NCI-H1105 treated with DMSO at 0.1 percent for 48 hours (cell line): ENCODE measurements at regions not wholly inside any gene's neighbourhood (a gene's known extent, or its start where the extent isn't known, plus 50 kb on each side); places are given as distances from the start of the nearest gene placed in this dataset.
"Not testable (repeated sequence)": the region's sequence is repeated elsewhere in the genome, so short reads cannot be mapped to it uniquely, and the experiment has no call there.

Source experiments
- DNase-seq: peaks from one replicate; lab custom pipeline; 2025; lab: John Stamatoyannopoulos, UW

GRCh38 chr2:3899536-3900155 lies 196.3 kb downstream of the DCDC2C start:
- DNase-seq = no peak

GRCh38 chr2:3902131-3902530 lies 198.8 kb downstream of the DCDC2C start:
- DNase-seq = no peak

- no peak for DNase-seq
These were observed 200.7 kb downstream of the DCDC2C start for GRCh38 chr2:3904061-3904460.

DNA sequence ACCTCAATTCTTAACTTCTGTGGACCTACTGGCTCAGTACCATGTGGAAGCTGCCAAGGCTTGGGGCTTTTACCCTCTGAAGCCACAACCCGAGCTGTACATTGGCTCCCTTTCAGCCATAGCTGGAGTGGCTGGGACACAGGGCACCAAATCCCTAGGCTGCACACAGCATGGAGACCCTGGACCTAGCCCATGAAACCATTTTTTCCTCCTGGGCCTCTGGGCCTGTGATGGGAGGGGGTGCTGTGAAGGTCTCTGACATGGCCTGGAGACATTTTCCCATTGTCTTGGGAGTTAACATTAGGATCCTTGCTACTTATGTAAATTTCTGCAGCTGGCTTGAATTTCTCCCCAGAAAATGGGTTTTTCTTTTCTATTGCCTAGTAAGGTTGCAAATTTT lies 205.1 kb downstream of the DCDC2C start:
- not testable (repeated sequence) for DNase-seq

DNA sequence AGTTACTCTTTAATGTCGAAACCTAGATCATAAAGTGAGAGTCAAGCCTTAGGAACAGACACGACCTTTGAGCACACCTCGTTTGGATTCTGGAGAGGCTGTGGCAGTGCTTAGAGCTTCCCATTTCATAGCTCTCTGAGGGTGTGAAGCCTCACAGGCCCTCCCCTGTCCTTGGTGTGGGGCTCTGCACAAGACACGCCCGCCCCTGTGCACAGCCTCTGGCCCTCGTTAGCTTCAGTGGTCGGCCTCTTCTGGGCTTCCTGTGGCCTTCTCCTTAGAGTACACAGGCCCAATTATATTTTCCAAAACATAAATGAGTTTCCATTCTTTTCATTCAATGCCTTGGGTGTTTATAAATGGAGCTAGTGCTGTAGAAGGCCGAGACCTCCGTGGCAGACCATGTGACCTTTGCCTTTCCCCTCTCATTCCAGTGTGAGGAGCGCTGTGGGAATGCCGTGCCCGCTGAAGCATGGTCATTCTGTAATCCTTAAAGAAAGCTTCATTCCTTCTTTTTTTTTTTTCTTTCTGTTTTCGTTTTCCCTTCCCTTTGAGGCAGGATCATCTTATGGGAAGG lies 208.6 kb downstream of the DCDC2C start:
- no peak for DNase-seq

GRCh38 chr2:3913166-3913565 lies 209.8 kb downstream of the DCDC2C start:
- no peak for DNase-seq

- DNase-seq = no peak
These were observed 210.9 kb downstream of the DCDC2C start for GRCh38 chr2:3914241-3914640.

- no peak for DNase-seq
These were observed 223.7 kb downstream of the DCDC2C start for GRCh38 chr2:3927031-3927430.

DNA sequence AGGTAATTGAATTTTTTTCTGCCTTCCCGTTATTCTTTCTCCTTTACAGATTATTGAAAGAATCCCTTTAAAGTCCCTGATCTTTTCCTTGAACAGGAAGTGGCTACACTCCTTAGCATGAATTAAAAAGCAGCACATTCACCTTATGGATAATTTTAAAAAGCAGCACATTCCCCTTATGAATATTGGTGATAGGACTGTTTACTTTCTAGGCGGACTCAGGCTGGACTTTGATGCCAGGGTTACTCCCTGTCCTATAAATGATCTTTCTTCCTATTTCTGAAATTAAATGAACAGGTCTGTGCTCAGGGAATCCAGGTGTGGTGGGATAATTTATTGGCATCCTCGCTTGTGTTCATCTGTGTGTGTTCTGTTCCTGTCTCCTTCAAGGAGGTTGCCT lies 226.0 kb downstream of the DCDC2C start:
- no peak for DNase-seq

- no peak for DNase-seq
These were observed 226.9 kb downstream of the DCDC2C start for GRCh38 chr2:3930246-3930645.

DNA sequence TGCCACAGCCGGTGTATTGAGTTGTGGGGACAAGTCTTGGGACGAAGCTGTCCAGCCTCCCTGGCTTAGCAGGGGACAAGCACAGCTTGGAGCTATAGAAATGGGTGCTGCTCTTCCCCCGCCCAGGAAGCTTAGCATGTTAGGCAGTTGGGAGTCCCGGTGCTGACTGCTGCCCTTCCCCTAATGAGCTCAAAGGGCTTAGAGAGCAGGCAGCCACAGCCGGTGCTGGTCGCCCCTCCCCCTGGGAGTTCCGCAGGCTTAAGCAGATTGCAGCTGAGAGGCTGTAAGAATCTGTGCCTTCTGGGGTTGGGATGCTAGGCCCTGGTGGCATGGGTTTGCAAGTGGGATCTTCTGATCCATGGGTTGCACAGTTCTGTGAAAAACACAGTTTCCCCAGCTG lies 237.3 kb downstream of the DCDC2C start:
- DNase-seq = no peak

DNA sequence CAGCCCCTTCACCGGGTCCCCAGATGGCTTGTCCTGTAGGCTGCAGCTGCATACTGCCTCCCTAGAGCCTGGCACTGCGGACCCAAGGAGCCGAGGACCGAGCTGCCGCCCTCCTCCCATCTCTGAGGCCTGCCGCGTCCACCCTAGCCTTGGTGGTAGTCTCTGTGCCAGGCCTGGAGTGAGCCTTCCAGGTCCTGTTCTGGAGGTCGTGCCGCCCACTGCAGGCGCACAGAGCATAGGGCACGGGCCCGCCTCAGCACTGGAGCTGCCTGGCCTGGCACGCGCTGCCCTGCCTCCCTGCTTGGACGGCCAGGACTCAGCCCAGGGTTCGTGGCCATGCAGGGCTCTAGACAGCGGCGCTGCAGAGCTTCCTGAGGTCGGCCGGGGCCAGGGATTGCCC lies 239.5 kb downstream of the DCDC2C start:
- DNase-seq = no peak

DNA sequence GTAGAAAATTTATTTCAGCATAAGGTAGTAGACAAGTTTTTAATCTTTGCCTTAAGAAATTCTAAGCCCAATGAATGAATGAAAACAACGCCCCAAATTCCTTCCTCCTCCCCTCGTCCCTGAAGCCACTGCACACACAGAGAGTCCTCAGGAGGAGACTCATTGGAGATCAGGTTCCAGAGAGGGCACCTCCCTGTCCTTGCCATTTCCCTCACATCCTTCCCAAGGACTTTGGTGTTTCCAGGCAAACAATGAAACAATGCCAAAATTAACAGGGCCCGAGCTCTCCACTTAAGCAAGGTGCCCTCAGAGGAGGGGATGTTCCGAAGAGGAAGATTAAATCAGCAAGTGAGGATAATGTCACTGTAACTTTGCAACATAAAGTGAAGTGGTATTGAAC lies 240.7 kb downstream of the DCDC2C start:
- peak; percentile 11 for DNase-seq

- DNase-seq = no peak
These were observed 241.5 kb downstream of the DCDC2C start for GRCh38 chr2:3944841-3945240.

- no peak for DNase-seq
These were observed 244.8 kb downstream of the DCDC2C start for GRCh38 chr2:3948191-3948590.

DNA sequence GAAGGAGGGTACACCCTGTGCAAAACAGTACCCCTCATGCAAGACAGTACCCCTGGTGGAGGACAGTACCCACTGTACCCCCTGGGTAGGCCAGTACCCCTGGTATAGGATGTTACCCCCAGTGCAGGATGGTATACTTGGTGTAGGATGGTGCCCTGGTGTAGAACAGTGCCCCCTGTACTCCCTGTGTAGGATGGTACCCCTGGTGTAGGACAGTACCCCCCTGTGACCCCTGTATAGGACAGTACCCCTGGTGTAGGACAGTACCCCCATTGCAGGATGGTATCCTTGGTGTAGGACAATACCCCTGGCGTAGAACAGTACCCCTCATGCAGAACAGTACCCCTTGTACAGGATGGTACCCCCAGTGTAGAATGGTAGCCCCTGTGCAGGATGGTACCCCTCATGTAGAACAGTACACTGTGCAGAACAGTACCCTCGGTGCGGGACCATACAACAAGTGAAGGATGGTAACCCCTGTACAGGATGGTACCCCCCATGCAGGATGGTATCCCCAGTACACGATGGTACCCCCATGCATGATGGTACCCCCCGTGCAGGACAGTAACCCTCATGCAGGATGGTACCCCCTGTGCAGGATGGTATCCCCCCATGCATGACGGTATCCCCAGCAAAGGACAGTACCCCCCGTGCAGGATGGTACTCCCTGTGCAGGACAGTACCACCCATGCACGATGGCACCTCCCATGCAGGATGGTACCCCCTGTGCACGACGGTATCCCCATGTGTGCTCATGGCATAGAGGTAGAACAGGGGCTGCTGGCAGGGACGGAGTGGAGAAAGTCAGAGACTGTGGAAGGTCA lies 248.0 kb downstream of the DCDC2C start:
- no peak for DNase-seq

- no peak for DNase-seq
These were observed 249.6 kb downstream of the DCDC2C start for GRCh38 chr2:3952866-3953516.

DNA sequence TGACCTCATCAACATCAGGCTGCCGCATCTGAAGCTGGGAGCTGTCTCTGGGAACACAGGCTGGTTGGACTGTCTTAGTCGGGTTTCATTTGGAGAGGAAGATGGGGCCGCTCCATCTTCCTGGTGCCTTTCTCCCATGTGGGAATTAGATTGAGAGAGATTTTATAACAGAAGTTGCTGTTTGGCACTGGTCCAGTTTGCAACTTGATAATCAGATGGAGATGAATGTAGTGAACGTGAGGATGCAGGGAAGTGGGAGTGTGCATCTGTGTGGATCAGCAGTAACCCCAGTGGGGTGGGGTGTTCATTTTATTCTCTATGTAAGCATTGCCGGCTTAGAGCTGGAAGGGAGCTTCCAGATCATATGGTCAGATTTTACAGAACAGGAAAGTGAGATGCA lies 250.9 kb downstream of the DCDC2C start:
- DNase-seq = peak; percentile 16

GRCh38 chr2:3956406-3956805 lies 253.0 kb downstream of the DCDC2C start:
- DNase-seq = no peak

DNA sequence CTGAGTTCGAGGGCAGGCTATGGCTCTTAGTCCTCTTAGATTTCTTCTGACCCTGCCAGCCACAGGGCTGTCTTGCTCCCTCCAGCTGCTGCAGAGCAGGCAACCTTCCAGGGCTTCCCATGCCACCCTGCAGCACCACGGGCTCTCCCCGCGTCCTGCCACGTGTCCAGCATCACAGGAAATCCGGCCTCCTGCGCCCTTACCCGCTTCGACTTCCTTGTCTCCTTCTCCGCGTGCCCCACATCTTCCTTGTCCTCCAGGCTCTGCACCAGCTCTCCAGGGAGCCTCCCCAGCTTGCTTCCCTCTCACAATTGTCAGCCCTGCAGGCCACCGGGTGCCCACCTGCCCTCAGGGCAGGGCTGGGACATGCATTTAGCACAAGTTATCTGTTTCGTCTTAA lies 253.5 kb downstream of the DCDC2C start:
- DNase-seq = no peak

DNA sequence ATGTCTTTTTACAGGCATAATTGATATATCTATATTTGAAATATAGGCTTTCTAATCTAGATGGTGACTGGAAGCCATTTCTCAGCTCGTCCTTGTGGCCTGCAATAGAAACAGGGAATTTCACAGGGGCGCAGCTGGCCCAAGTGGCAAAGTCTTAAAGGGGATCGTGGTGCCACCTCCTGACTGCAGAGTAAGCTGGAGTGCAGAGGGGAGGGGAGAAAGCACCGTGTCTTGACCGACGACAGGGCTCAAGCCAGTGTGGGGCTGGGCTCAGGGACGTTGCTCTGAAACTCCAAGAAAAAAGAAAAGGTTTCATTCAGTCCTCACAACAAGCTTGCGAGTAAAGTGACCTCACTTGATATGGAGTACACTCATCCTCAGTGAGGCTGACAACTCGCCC lies 255.1 kb downstream of the DCDC2C start:
- no peak for DNase-seq

GRCh38 chr2:3958969-3959368 lies 255.6 kb downstream of the DCDC2C start:
- no peak for DNase-seq

GRCh38 chr2:3959372-3959771 lies 256.0 kb downstream of the DCDC2C start:
- peak; percentile 82 for DNase-seq
